WTC11 (cell line): ENCODE measurements at regions not wholly inside any gene's neighbourhood (a gene's known extent, or its start where the extent isn't known, plus 50 kb on each side); places are given as distances from the start of the nearest gene placed in this dataset.

Source experiments
- ATAC-seq: fragments of 200-7000 bp; cut with Tn5 transposase; 2 replicates; pipeline ENCODE4 v1.10.0; 2021; ENCODE audit warnings: mild to moderate bottlenecking, moderate library complexity
- CTCF ChIA-PET: fragments of 300-600 bp; sonication (Branson Sonifier 250); formaldehyde crosslinking; loops from one replicate; lab custom pipeline; 2021; ENCODE audit warnings: antibody characterized with exemption; lab: Charles Lee
- POLR2A ChIA-PET: fragments of 350-600 bp; sonication (Branson Sonifier 250); formaldehyde crosslinking; loops from one replicate; lab custom pipeline; 2021; ENCODE audit warnings: antibody characterized with exemption; lab: Charles Lee
- DNase-seq: peaks from one replicate; pipeline ENCODE4 v3.0.0; 2021; ENCODE audit warnings: low spot score
- H3K27ac Mint-ChIP-seq: 2 replicates; pipeline ENCODE4 v1.8.0; 2021; ENCODE audit warnings: mixed read lengths
- H3K27me3 Mint-ChIP-seq: 2 replicates; pipeline ENCODE4 v1.8.0; 2021; ENCODE audit warnings: low read depth, mild to moderate bottlenecking, moderate library complexity, mixed read lengths
- H3K36me3 Mint-ChIP-seq: 2 replicates; pipeline ENCODE4 v1.8.0; 2021; ENCODE audit warnings: mixed read lengths
- H3K4me1 Mint-ChIP-seq: 2 replicates; pipeline ENCODE4 v1.8.0; 2022; ENCODE audit warnings: mixed read lengths
- H3K4me3 Mint-ChIP-seq: 2 replicates; pipeline ENCODE4 v1.8.0; 2021; ENCODE audit warnings: mild to moderate bottlenecking, moderate library complexity, mixed read lengths
- H3K9me3 Mint-ChIP-seq: 2 replicates; pipeline ENCODE4 v1.8.0; 2021; ENCODE audit warnings: mixed read lengths
- AR ChIP-seq: fragments of 250-450 bp; sonication (Bioruptor Pico); IDR thresholded peaks from 2 replicates; pipeline ENCODE4 v1.9.0; 2021; ENCODE audit warnings: mild to moderate bottlenecking
- CREB1 ChIP-seq: sonication (generic); formaldehyde crosslinking; IDR thresholded peaks from 2 replicates; pipeline ENCODE4 v1.8.0; 2023; ENCODE audit warnings: mild to moderate bottlenecking, missing genetic modification reagents
- CREM ChIP-seq: sonication (generic); formaldehyde crosslinking; IDR thresholded peaks from 2 replicates; pipeline ENCODE4 v1.8.1; 2022; ENCODE audit warnings: mild to moderate bottlenecking, missing genetic modification reagents, moderate library complexity
- FOXK1 ChIP-seq: sonication (generic); formaldehyde crosslinking; IDR thresholded peaks from 2 replicates; pipeline ENCODE4 v1.8.0; 2022; ENCODE audit warnings: mild to moderate bottlenecking, moderate library complexity, missing genetic modification reagents
- HMGA2 ChIP-seq: fragments of 250-450 bp; sonication (Bioruptor Pico); IDR thresholded peaks from 2 replicates; pipeline ENCODE4 v1.4.0; 2021; ENCODE audit warnings: mild to moderate bottlenecking, moderate library complexity
- IRF1 ChIP-seq: sonication (generic); formaldehyde crosslinking; IDR thresholded peaks from 2 replicates; pipeline ENCODE4 v1.8.0; 2023; ENCODE audit warnings: missing genetic modification reagents
- NFATC4 ChIP-seq: fragments of 250-450 bp; sonication (Bioruptor Pico); IDR thresholded peaks from 2 replicates; pipeline ENCODE4 v1.9.0; 2021; ENCODE audit warnings: mild to moderate bottlenecking
- NFYB ChIP-seq: sonication (generic); formaldehyde crosslinking; conservative IDR thresholded peaks from 2 replicates; pipeline ENCODE4 v1.8.0; 2022; ENCODE audit warnings: low read depth, missing genetic modification reagents
- OVOL2 ChIP-seq: fragments of 250-450 bp; sonication (Bioruptor Pico); IDR thresholded peaks from 2 replicates; pipeline ENCODE4 v1.9.0; 2021; ENCODE audit warnings: mild to moderate bottlenecking, borderline replicate concordance
- STAT6 ChIP-seq: sonication (generic); formaldehyde crosslinking; conservative IDR thresholded peaks from 2 replicates; pipeline ENCODE4 v1.8.1; 2023; ENCODE audit warnings: mild to moderate bottlenecking, low read depth, missing genetic modification reagents, moderate library complexity
- ZNF232 ChIP-seq: sonication (generic); formaldehyde crosslinking; IDR thresholded peaks from 2 replicates; pipeline ENCODE4 v1.8.0; 2022; ENCODE audit warnings: mild to moderate bottlenecking, missing genetic modification reagents
- TF ChIP-seq, protein P1 (sequence below): fragments of 250-450 bp; sonication (Bioruptor Pico); IDR thresholded peaks from 2 replicates; pipeline ENCODE4 v2.1.2; 2022; ENCODE audit warnings: mild to moderate bottlenecking, moderate library complexity
- TF ChIP-seq, protein P2 (sequence below): sonication (generic); formaldehyde crosslinking; IDR thresholded peaks from 2 replicates; pipeline ENCODE4 v1.8.0; 2023; ENCODE audit warnings: mild to moderate bottlenecking, missing genetic modification reagents

- Mint-ChIP-seq H3K4me1 (peaks cover 24% of the 10 kb centered on the region), H3K27ac (peak overlapping the region; percentile 6; the same call in 1 of the 2 replicates), H3K27me3 (no peaks in the 10 kb centered on the region; the same call in 1 of the 2 replicates), H3K4me3 (no peak overlapping the region), H3K36me3 (no peaks in the 10 kb centered on the region; the same call in 1 of the 2 replicates)
- ATAC-seq (peak; percentile 56), DNase-seq (no peak)
- POLR2A ChIA-PET: no interaction called here
- CTCF ChIA-PET: no interaction called here
- TF ChIP-seq ZNF232: no peak
- TF ChIP-seq CREM (CRISPR knock-in tag): no peak
- TF ChIP-seq AR: no peak
- TF ChIP-seq, protein P1, sequence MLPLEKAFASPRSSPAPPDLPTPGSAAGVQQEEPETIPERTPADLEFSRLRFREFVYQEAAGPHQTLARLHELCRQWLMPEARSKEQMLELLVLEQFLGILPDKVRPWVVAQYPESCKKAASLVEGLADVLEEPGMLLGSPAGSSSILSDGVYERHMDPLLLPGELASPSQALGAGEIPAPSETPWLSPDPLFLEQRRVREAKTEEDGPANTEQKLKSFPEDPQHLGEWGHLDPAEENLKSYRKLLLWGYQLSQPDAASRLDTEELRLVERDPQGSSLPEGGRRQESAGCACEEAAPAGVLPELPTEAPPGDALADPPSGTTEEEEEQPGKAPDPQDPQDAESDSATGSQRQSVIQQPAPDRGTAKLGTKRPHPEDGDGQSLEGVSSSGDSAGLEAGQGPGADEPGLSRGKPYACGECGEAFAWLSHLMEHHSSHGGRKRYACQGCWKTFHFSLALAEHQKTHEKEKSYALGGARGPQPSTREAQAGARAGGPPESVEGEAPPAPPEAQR (CRISPR knock-in tag): no peak
- TF ChIP-seq, protein P2, sequence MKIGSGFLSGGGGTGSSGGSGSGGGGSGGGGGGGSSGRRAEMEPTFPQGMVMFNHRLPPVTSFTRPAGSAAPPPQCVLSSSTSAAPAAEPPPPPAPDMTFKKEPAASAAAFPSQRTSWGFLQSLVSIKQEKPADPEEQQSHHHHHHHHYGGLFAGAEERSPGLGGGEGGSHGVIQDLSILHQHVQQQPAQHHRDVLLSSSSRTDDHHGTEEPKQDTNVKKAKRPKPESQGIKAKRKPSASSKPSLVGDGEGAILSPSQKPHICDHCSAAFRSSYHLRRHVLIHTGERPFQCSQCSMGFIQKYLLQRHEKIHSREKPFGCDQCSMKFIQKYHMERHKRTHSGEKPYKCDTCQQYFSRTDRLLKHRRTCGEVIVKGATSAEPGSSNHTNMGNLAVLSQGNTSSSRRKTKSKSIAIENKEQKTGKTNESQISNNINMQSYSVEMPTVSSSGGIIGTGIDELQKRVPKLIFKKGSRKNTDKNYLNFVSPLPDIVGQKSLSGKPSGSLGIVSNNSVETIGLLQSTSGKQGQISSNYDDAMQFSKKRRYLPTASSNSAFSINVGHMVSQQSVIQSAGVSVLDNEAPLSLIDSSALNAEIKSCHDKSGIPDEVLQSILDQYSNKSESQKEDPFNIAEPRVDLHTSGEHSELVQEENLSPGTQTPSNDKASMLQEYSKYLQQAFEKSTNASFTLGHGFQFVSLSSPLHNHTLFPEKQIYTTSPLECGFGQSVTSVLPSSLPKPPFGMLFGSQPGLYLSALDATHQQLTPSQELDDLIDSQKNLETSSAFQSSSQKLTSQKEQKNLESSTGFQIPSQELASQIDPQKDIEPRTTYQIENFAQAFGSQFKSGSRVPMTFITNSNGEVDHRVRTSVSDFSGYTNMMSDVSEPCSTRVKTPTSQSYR (CRISPR knock-in tag): no peak
- no peak for TF ChIP-seq STAT6 (CRISPR knock-in tag)
- no peak for TF ChIP-seq OVOL2 (CRISPR knock-in tag)
- TF ChIP-seq HMGA2: no peak
- no peak for TF ChIP-seq IRF1 (CRISPR knock-in tag)
- no peak for TF ChIP-seq FOXK1 (CRISPR knock-in tag)
- TF ChIP-seq NFYB: no peak
- no peak for TF ChIP-seq CREB1 (CRISPR knock-in tag)
- TF ChIP-seq, all 79 proteins: peak for 0
- peaks cover 4% of the 10 kb centered on the region; the same call in 1 of the 2 replicates for H3K9me3 Mint-ChIP-seq
Measured at GRCh38 chr1:81225789-81226602, 574.7 kb upstream of the ADGRL2 start.

GRCh38 chr1:81224222-81224621 is 576.5 kb upstream of the ADGRL2 start:
- Mint-ChIP-seq H3K27ac (0 out of 2 replicates have a peak overlapping the region, but pooled peaks have one; percentile 19), H3K4me3 (no peak overlapping the region), H3K36me3 (no peaks in the 10 kb centered on the region), H3K4me1 (peaks cover 21% of the 10 kb centered on the region), H3K9me3 (no peaks in the 10 kb centered on the region), H3K27me3 (no peaks in the 10 kb centered on the region; the same call in 1 of the 2 replicates)
- TF ChIP-seq OVOL2 (CRISPR knock-in tag) (no peak), NFATC4 (CRISPR knock-in tag) (no peak)
- no peak for ATAC-seq
- CTCF ChIA-PET: no interaction called here
- POLR2A ChIA-PET: no interaction called here
- DNase-seq: no peak
